MM.1S (cell line): ENCODE measurements at regions not wholly inside any gene's neighbourhood (a gene's known extent, or its start where the extent isn't known, plus 50 kb on each side); places are given as distances from the start of the nearest gene placed in this dataset.

Experiments
- DNase-seq: peaks from one replicate; pipeline ENCODE4 v3.0.0-alpha.2; 2015
- H2AFZ ChIP-seq: fragments of 300-600 bp; sonication (generic); 2 replicates; pipeline ENCODE4 v1.6.0; 2016; ENCODE audit warnings: antibody characterized with exemption, low read length
- H3F3A ChIP-seq: fragments of 300-600 bp; sonication (generic); 2 replicates; pipeline ENCODE4 v1.6.1; 2016; ENCODE audit warnings: mild to moderate bottlenecking, antibody characterized with exemption, low read length, moderate library complexity, mixed read lengths; ENCODE audit not compliant: insufficient read depth
- H3K27ac ChIP-seq: fragments of 300-600 bp; sonication (generic); 2 replicates; pipeline ENCODE4 v1.5.1; 2016; ENCODE audit warnings: mild to moderate bottlenecking, low read length
- H3K27me3 ChIP-seq: fragments of 300-600 bp; sonication (generic); replicated peaks from 2 replicates; pipeline ENCODE4 v1.6.0; 2016; ENCODE audit warnings: low read length; ENCODE audit not compliant: insufficient read depth
- H3K36me3 ChIP-seq: fragments of 300-600 bp; sonication (generic); replicated peaks from 2 replicates; pipeline ENCODE4 v1.6.1; 2016; ENCODE audit warnings: mild to moderate bottlenecking, low read length, mixed read lengths; ENCODE audit not compliant: insufficient read depth
- H3K4me1 ChIP-seq: fragments of 300-600 bp; sonication (generic); 2 replicates; pipeline ENCODE4 v1.6.1; 2016; ENCODE audit warnings: low read length, mixed read lengths
- H3K4me2 ChIP-seq: fragments of 300-600 bp; sonication (generic); 2 replicates; pipeline ENCODE4 v1.6.0; 2016; ENCODE audit warnings: low read depth, low read length
- H3K4me3 ChIP-seq: fragments of 300-600 bp; sonication (generic); 2 replicates; pipeline ENCODE4 v1.5.1; 2016; ENCODE audit warnings: low read length, mixed read lengths
- H3K79me2 ChIP-seq: fragments of 300-600 bp; sonication (generic); 2 replicates; pipeline ENCODE4 v1.6.1; 2016; ENCODE audit warnings: mixed run types, low read length, mixed read lengths
- H3K9ac ChIP-seq: fragments of 300-600 bp; sonication (generic); 2 replicates; pipeline ENCODE4 v1.6.1; 2016; ENCODE audit warnings: low read length, mixed read lengths
- H3K9me2 ChIP-seq: fragments of 300-600 bp; sonication (generic); replicated peaks from 2 replicates; pipeline ENCODE4 v1.6.1; 2016; ENCODE audit warnings: mild to moderate bottlenecking, low read length, mixed read lengths; ENCODE audit not compliant: insufficient read depth
- H3K9me3 ChIP-seq: fragments of 300-600 bp; sonication (generic); replicated peaks from 2 replicates; pipeline ENCODE4 v1.6.1; 2016; ENCODE audit warnings: mild to moderate bottlenecking, low read length, mixed read lengths; ENCODE audit not compliant: insufficient read depth
- H4K20me1 ChIP-seq: fragments of 300-600 bp; sonication (generic); 2 replicates; pipeline ENCODE4 v1.6.1; 2016; ENCODE audit warnings: mild to moderate bottlenecking, low read length, moderate library complexity, mixed read lengths; ENCODE audit not compliant: insufficient read depth
- CTCF ChIP-seq: fragments of 300-600 bp; sonication (generic); IDR thresholded peaks from 2 replicates; pipeline ENCODE4 v1.5.1; 2016; ENCODE audit warnings: antibody characterized with exemption, low read length, mixed read lengths
- EZH2 ChIP-seq: fragments of 300-600 bp; sonication (generic); optimal IDR thresholded peaks from 2 replicates; pipeline ENCODE3; 2017; ENCODE audit warnings: low read depth, mild to moderate bottlenecking, antibody characterized with exemption, low read length, mixed read lengths
- EZH2phosphoT487 ChIP-seq: fragments of 300-600 bp; sonication (generic); IDR thresholded peaks from 2 replicates; pipeline ENCODE4 v1.6.1; 2018; ENCODE audit warnings: antibody characterized with exemption, low read length

DNA sequence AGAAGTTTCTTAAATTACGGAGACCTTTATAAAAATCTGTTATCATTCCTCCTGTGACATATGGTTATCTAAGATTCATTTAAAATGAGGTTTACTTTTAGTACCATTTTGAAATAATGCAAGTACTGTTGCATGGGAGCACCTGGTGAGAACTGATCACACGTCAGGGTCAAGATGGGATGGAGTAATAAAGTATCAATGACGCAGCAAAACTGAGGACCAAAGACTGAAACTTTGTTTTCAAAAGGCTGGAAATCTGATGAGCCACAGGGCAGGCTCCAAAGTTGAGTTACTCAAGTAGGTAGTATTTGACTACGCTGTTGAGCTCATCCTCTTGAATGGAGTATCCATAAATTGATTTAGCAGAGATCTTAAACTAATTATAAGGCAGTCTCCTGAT is 411.9 kb upstream of the ZNF804A start:
- Histone ChIP-seq H3K4me3 (no peak overlapping the region), H3K4me2 (no peak overlapping the region), H3K4me1 (no peaks in the 10 kb centered on the region), H3K9me2 (no peaks in the 10 kb centered on the region), H3F3A (no peaks in the 10 kb centered on the region), H3K36me3 (no peaks in the 10 kb centered on the region), H4K20me1 (no peaks in the 10 kb centered on the region), H3K9me3 (no peaks in the 10 kb centered on the region), H3K9ac (no peak overlapping the region), H3K79me2 (no peaks in the 10 kb centered on the region), H2AFZ (no peak overlapping the region), H3K27ac (no peak overlapping the region), H3K27me3 (no peaks in the 10 kb centered on the region)
- TF ChIP-seq EZH2 (no peak), CTCF (no peak), EZH2phosphoT487 (no peak)
- DNase-seq: no peak

GRCh38 chr2:184187421-184187971 is 410.8 kb upstream of the ZNF804A start:
- Histone ChIP-seq H2AFZ (no peak overlapping the region), H3K4me3 (no peak overlapping the region), H3K36me3 (no peaks in the 10 kb centered on the region), H3K4me1 (no peaks in the 10 kb centered on the region), H3K9ac (no peak overlapping the region), H3K79me2 (no peaks in the 10 kb centered on the region), H3K9me2 (no peaks in the 10 kb centered on the region), H3K9me3 (no peaks in the 10 kb centered on the region), H3K27me3 (no peaks in the 10 kb centered on the region), H3F3A (no peaks in the 10 kb centered on the region), H3K4me2 (no peak overlapping the region), H4K20me1 (no peaks in the 10 kb centered on the region), H3K27ac (no peak overlapping the region)
- no peak for TF ChIP-seq EZH2phosphoT487
- no peak for TF ChIP-seq EZH2
- no peak for TF ChIP-seq CTCF
- DNase-seq: no peak

GRCh38 chr2:184190725-184191124 is 407.6 kb upstream of the ZNF804A start:
- Histone ChIP-seq H3K27ac (no peak overlapping the region), H3F3A (no peaks in the 10 kb centered on the region), H3K79me2 (no peaks in the 10 kb centered on the region), H3K36me3 (no peaks in the 10 kb centered on the region), H3K4me3 (no peak overlapping the region), H4K20me1 (no peaks in the 10 kb centered on the region), H3K4me1 (no peaks in the 10 kb centered on the region), H3K27me3 (no peaks in the 10 kb centered on the region), H3K4me2 (no peak overlapping the region), H3K9me3 (no peaks in the 10 kb centered on the region), H3K9ac (no peak overlapping the region), H3K9me2 (no peaks in the 10 kb centered on the region), H2AFZ (no peak overlapping the region)
- DNase-seq: no peak
- no peak for TF ChIP-seq EZH2
- TF ChIP-seq CTCF: no peak
- no peak for TF ChIP-seq EZH2phosphoT487
